ENCODE measurements at regions not wholly inside any gene's neighbourhood (a gene's known extent, or its start where the extent isn't known, plus 50 kb on each side); places are given as distances from the start of the nearest gene placed in this dataset.
"Not testable (repeated sequence)": the region's sequence is repeated elsewhere in the genome, so short reads cannot be mapped to it uniquely, and the experiment has no call there.

- not testable (repeated sequence) for TF ChIP-seq ZNF70 (CRISPR knock-in tag; IDR thresholded peaks at IDR 0.05)
- TF ChIP-seq, protein P1, sequence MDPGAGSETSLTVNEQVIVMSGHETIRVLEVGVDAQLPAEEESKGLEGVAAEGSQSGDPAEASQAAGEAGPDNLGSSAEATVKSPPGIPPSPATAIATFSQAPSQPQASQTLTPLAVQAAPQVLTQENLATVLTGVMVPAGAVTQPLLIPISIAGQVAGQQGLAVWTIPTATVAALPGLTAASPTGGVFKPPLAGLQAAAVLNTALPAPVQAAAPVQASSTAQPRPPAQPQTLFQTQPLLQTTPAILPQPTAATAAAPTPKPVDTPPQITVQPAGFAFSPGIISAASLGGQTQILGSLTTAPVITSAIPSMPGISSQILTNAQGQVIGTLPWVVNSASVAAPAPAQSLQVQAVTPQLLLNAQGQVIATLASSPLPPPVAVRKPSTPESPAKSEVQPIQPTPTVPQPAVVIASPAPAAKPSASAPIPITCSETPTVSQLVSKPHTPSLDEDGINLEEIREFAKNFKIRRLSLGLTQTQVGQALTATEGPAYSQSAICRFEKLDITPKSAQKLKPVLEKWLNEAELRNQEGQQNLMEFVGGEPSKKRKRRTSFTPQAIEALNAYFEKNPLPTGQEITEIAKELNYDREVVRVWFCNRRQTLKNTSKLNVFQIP (CRISPR knock-in tag; IDR thresholded peaks at IDR 0.05; ENCODE audit: borderline replicate concordance, low read depth): not testable (repeated sequence)
These were observed 166.6 kb downstream of the GOLGA6L4 start for GRCh38 chr15:84401891-84402840.
